ENCODE measurements at regions not wholly inside any gene's neighbourhood (a gene's known extent, or its start where the extent isn't known, plus 50 kb on each side); places are given as distances from the start of the nearest gene placed in this dataset.

DNA sequence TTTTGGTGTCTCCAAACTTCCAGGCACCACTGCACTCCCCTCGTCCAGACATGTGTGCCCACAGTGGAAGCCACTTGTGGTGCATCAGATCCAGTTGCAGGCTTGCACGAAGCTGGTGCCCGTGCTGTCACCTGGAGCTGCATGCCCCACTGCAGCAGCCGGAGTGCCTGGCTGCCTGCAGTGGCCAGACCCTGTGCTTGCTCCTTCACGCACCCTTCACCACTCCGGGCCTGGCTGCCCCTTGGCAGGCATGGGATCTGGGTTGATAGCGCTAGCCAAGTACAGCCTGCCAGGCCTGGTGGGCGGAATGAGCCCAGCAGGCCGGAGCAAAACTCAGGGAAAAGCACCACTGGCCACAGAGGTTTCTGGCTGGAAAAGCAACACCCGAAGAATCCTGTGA, 50.2 kb upstream of the SHISA3 start:
- no peaks in the 10 kb centered on the region for H3K9me1 ChIP-seq (ENCODE audit: insufficient read depth, low read length)
- H3K23ac ChIP-seq (ENCODE audit: low read depth, low read length): no peak overlapping the region
- no peak overlapping the region for H2AK9ac ChIP-seq (replicated peaks; ENCODE audit: low read depth, low read length, poor library complexity)
- H4K20me1 ChIP-seq (ENCODE audit: insufficient read depth, low read length): no peaks in the 10 kb centered on the region
- intact Hi-C loops (cut with micrococcal nuclease) (no loop called here), dilution Hi-C loops (cut with HindIII; ENCODE audit: low sequenced_read_pairs, unreplicated experiment) (no loop called here), in situ Hi-C loops (cut with MboI; ENCODE audit: low sequenced_read_pairs) (no loop called here)
- ATAC-seq (ENCODE audit: low read depth) (no peak), DNase-seq (no peak)
- no peak overlapping the region for H4K91ac ChIP-seq (ENCODE audit: insufficient read depth, low read depth, low read length)
- H4K5ac ChIP-seq (ENCODE audit: low read depth, low read length): no peak overlapping the region
- no peak overlapping the region for H2BK120ac ChIP-seq (ENCODE audit: low read depth, low read length)
- H2BK5ac ChIP-seq (ENCODE audit: low read depth, low read length, poor library complexity, severe bottlenecking): no peak overlapping the region
- no peak overlapping the region for H3K4me3 ChIP-seq (ENCODE audit: insufficient read depth, low read depth, low read length)
- no peak overlapping the region for H2AFZ ChIP-seq (replicated peaks; ENCODE audit: low read length, poor library complexity)
- no peaks in the 10 kb centered on the region for H3K27me3 ChIP-seq (ENCODE audit: control insufficient read depth, insufficient read depth, low read length)
- ChIA-PET CTCF (interaction anchor here (1.2 kb wide), 1 partner anchor 24 kb away, joined by 5 read pairs; no protein-coding TSS in a partner anchor), POLR2A (ENCODE audit: unreplicated experiment) (no interaction called here)
- WGBS, 2 experiments (ENCODE audit: extremely low coverage in 2 of 2, insufficient read length in 1 of 2): 100% methylated on average over 3 of the region's 10 CpGs; no CpG with 5 or more reads in 1 of the 2 experiments
- H3K36me3 ChIP-seq (ENCODE audit: control insufficient read depth, insufficient read depth, low read length): no peaks in the 10 kb centered on the region
- no peak overlapping the region for H3K56ac ChIP-seq (ENCODE audit: extremely low read depth, insufficient read depth, low read length)
- no peak overlapping the region for H4K8ac ChIP-seq (ENCODE audit: low read depth in 2 of 2, low read length in 2 of 2)
- BruUV-seq (replicated peaks): no TSS peak
- no peak overlapping the region for H2BK15ac ChIP-seq (ENCODE audit: low read depth, low read length)
- TF ChIP-seq, protein P1, sequence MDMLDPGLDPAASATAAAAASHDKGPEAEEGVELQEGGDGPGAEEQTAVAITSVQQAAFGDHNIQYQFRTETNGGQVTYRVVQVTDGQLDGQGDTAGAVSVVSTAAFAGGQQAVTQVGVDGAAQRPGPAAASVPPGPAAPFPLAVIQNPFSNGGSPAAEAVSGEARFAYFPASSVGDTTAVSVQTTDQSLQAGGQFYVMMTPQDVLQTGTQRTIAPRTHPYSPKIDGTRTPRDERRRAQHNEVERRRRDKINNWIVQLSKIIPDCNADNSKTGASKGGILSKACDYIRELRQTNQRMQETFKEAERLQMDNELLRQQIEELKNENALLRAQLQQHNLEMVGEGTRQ (IDR thresholded peaks at IDR 0.05; ENCODE audit: low read depth, low read length): no peak
- TF ChIP-seq BHLHE40 (IDR thresholded peaks at IDR 0.05; ENCODE audit: low read depth, low read length): no peak
- no peak for TF ChIP-seq MAFK (IDR thresholded peaks at IDR 0.05; ENCODE audit: low read depth, low read length)
- TF ChIP-seq RAD21 (IDR thresholded peaks at IDR 0.05; ENCODE audit: low read length): no peak
- TF ChIP-seq NFE2L2 (IDR thresholded peaks at IDR 0.05; ENCODE audit: low read depth, low read length): no peak
- TF ChIP-seq SMC3 (IDR thresholded peaks at IDR 0.05; ENCODE audit: low read depth, low read length): no peak
- TF ChIP-seq, protein P2, sequence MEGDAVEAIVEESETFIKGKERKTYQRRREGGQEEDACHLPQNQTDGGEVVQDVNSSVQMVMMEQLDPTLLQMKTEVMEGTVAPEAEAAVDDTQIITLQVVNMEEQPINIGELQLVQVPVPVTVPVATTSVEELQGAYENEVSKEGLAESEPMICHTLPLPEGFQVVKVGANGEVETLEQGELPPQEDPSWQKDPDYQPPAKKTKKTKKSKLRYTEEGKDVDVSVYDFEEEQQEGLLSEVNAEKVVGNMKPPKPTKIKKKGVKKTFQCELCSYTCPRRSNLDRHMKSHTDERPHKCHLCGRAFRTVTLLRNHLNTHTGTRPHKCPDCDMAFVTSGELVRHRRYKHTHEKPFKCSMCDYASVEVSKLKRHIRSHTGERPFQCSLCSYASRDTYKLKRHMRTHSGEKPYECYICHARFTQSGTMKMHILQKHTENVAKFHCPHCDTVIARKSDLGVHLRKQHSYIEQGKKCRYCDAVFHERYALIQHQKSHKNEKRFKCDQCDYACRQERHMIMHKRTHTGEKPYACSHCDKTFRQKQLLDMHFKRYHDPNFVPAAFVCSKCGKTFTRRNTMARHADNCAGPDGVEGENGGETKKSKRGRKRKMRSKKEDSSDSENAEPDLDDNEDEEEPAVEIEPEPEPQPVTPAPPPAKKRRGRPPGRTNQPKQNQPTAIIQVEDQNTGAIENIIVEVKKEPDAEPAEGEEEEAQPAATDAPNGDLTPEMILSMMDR (conservative IDR thresholded peaks at IDR 0.05; ENCODE audit: low read depth, low read length): no peak
- TF ChIP-seq CHD1 (IDR thresholded peaks at IDR 0.05; ENCODE audit: low read depth, low read length): no peak
- TF ChIP-seq POLR2A (IDR thresholded peaks at IDR 0.05; ENCODE audit: low read depth, low read length): no peak
- no peaks in the 10 kb centered on the region for H3K79me1 ChIP-seq (ENCODE audit: low read depth in 1 of 2, low read length in 2 of 2)
- H2AK5ac ChIP-seq (ENCODE audit: low read depth, low read length): no peak overlapping the region
- no peak overlapping the region for H3K4ac ChIP-seq (ENCODE audit: low read depth, low read length)
- no peak overlapping the region for H3K4me2 ChIP-seq (ENCODE audit: low read depth, low read length)
- H3K9ac ChIP-seq (ENCODE audit: low read depth, low read length): no peak overlapping the region
- H3K27ac ChIP-seq (ENCODE audit: insufficient read depth, low read length): no peak overlapping the region
- no peak overlapping the region for H3K18ac ChIP-seq (ENCODE audit: low read depth, low read length)
- H3K9me3 ChIP-seq (ENCODE audit: control insufficient read depth, insufficient read depth, low read length): no peaks in the 10 kb centered on the region
- no peaks in the 10 kb centered on the region for H3K4me1 ChIP-seq (ENCODE audit: control insufficient read depth, insufficient read depth, low read length)
- no peak overlapping the region for H2BK20ac ChIP-seq (ENCODE audit: low read depth, low read length)
- no peak overlapping the region for H3K14ac ChIP-seq (replicated peaks; ENCODE audit: low read depth, low read length)

All from IMR-90 (cell line).